A549 (cell line): ENCODE measurements at regions not wholly inside any gene's neighbourhood (a gene's known extent, or its start where the extent isn't known, plus 50 kb on each side); places are given as distances from the start of the nearest gene placed in this dataset.

Source experiments
- EP300 ChIP-seq, 2 experiments: fragments of >200 bp; sonication (Bioruptor Twin); formaldehyde crosslinking; IDR thresholded peaks; 2 replicates in 1 of 2; 3 replicates in 1 of 2; pipeline ENCODE4 v1.6.1; 2016 to 2017
- HOXB13 ChIP-seq: fragments of 250-450 bp; sonication (Bioruptor Pico); IDR thresholded peaks from 2 replicates; pipeline ENCODE4 v1.5.0; 2020; ENCODE audit warnings: low read depth, mild to moderate bottlenecking, moderate library complexity
- MAX ChIP-seq: IDR thresholded peaks from 2 replicates; pipeline ENCODE4 v1.6.1; 2012
- MAZ ChIP-seq: fragments of 150-350 bp; IDR thresholded peaks from 2 replicates; pipeline ENCODE4 v1.6.1; 2014; ENCODE audit warnings: antibody characterized with exemption, low read depth, low read length, borderline replicate concordance
- POLR2A ChIP-seq: IDR thresholded peaks from 2 replicates; pipeline ENCODE4 v1.6.1; 2012; ENCODE audit warnings: mild to moderate bottlenecking, low read length
- RARB ChIP-seq: fragments of 250-450 bp; sonication (Bioruptor Pico); IDR thresholded peaks from 2 replicates; pipeline ENCODE4 v1.8.0; 2021; ENCODE audit warnings: mild to moderate bottlenecking, moderate library complexity
- RFX5 ChIP-seq: fragments of 450-650 bp; IDR thresholded peaks from 2 replicates; pipeline ENCODE4 v1.7.1; 2014; ENCODE audit warnings: antibody characterized with exemption, mild to moderate bottlenecking, moderate library complexity
- TF ChIP-seq, protein P1 (sequence below): fragments of >200 bp; sonication (Bioruptor Twin); formaldehyde crosslinking; IDR thresholded peaks from 3 replicates; pipeline ENCODE4 v1.5.1; 2016

GRCh38 chr13:107339209-107339608, 771.3 kb upstream of the ARGLU1 start:
- TF ChIP-seq EP300 (IDR thresholded peaks at IDR 0.05) (no peak), POLR2A (no peak), RFX5 (no peak), MAZ (no peak), RARB (CRISPR knock-in tag) (no peak), MAX (no peak), HOXB13 (CRISPR knock-in tag) (no peak)
- TF ChIP-seq, protein P1, sequence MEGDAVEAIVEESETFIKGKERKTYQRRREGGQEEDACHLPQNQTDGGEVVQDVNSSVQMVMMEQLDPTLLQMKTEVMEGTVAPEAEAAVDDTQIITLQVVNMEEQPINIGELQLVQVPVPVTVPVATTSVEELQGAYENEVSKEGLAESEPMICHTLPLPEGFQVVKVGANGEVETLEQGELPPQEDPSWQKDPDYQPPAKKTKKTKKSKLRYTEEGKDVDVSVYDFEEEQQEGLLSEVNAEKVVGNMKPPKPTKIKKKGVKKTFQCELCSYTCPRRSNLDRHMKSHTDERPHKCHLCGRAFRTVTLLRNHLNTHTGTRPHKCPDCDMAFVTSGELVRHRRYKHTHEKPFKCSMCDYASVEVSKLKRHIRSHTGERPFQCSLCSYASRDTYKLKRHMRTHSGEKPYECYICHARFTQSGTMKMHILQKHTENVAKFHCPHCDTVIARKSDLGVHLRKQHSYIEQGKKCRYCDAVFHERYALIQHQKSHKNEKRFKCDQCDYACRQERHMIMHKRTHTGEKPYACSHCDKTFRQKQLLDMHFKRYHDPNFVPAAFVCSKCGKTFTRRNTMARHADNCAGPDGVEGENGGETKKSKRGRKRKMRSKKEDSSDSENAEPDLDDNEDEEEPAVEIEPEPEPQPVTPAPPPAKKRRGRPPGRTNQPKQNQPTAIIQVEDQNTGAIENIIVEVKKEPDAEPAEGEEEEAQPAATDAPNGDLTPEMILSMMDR: no peak
